RKO (cell line): ENCODE measurements at regions not wholly inside any gene's neighbourhood (a gene's known extent, or its start where the extent isn't known, plus 50 kb on each side); places are given as distances from the start of the nearest gene placed in this dataset.
A peak's percentile ranks its signal among the peaks of the same experiment; 100 is the strongest.
"Not testable (repeated sequence)": the region's sequence is repeated elsewhere in the genome, so short reads cannot be mapped to it uniquely, and the experiment has no call there.

ENCODE experiments used
- DNase-seq: peaks from one replicate; pipeline ENCODE4 v3.0.0-alpha.2; 2016; ENCODE audit warnings: low spot score

GRCh38 chr6:51153109-51153508 lies 334.4 kb downstream of the TFAP2B start:
- DNase-seq, result no peak

GRCh38 chr6:51154925-51155324 lies 336.3 kb downstream of the TFAP2B start:
- not testable (repeated sequence) for DNase-seq

GRCh38 chr6:51159260-51159659 lies 340.6 kb downstream of the TFAP2B start:
- not testable (repeated sequence) for DNase-seq

GRCh38 chr6:51161752-51162151 lies 343.1 kb downstream of the TFAP2B start:
- DNase-seq, result no peak

- DNase-seq, result no peak
These were observed 345.3 kb downstream of the TFAP2B start for GRCh38 chr6:51163843-51164529.

GRCh38 chr6:51166914-51167313 lies 348.2 kb downstream of the TFAP2B start:
- no peak for DNase-seq

GRCh38 chr6:51167468-51167867 lies 348.8 kb downstream of the TFAP2B start:
- no peak for DNase-seq

GRCh38 chr6:51182827-51183226 lies 364.2 kb downstream of the TFAP2B start:
- no peak for DNase-seq

- DNase-seq, result no peak
These were observed 365.4 kb downstream of the TFAP2B start for GRCh38 chr6:51184046-51184445.

- DNase-seq, result not testable (repeated sequence)
These were observed 374.5 kb downstream of the TFAP2B start for GRCh38 chr6:51193163-51193562.

- DNase-seq, result no peak
These were observed 380.5 kb downstream of the TFAP2B start for GRCh38 chr6:51199105-51199552.

GRCh38 chr6:51199733-51200260 lies 381.1 kb downstream of the TFAP2B start:
- peak; percentile 19 for DNase-seq

- no peak for DNase-seq
These were observed 382.0 kb downstream of the TFAP2B start for GRCh38 chr6:51200676-51201075.

- not testable (repeated sequence) for DNase-seq
These were observed 384.0 kb downstream of the TFAP2B start for GRCh38 chr6:51202653-51203052.

GRCh38 chr6:51203504-51203903 lies 384.8 kb downstream of the TFAP2B start:
- DNase-seq, result no peak

GRCh38 chr6:51206686-51207085 lies 388.0 kb downstream of the TFAP2B start:
- not testable (repeated sequence) for DNase-seq

- no peak for DNase-seq
These were observed 391.0 kb downstream of the TFAP2B start for GRCh38 chr6:51209651-51210050.

GRCh38 chr6:51213811-51214210 lies 395.1 kb downstream of the TFAP2B start:
- DNase-seq, result no peak

GRCh38 chr6:51214442-51214841 lies 395.8 kb downstream of the TFAP2B start:
- DNase-seq, result no peak

- no peak for DNase-seq
These were observed 399.5 kb downstream of the TFAP2B start for GRCh38 chr6:51218181-51218580.

GRCh38 chr6:51224580-51225240 lies 406.0 kb downstream of the TFAP2B start:
- not testable (repeated sequence) for DNase-seq

GRCh38 chr6:51241376-51241775 lies 422.7 kb downstream of the TFAP2B start:
- no peak for DNase-seq

GRCh38 chr6:51249798-51250197 lies 431.1 kb downstream of the TFAP2B start:
- no peak for DNase-seq
